Amygdala (tissue), 56 donors: ENCODE measurements at regions not wholly inside any gene's neighbourhood (a gene's known extent, or its start where the extent isn't known, plus 50 kb on each side); places are given as distances from the start of the nearest gene placed in this dataset.
"Not testable (repeated sequence)": the region's sequence is repeated elsewhere in the genome, so short reads cannot be mapped to it uniquely, and the experiment has no call there.

Experiments used
- DNase-seq, 56 donors: peaks; one replicate each; lab custom pipeline; 2025; lab: John Stamatoyannopoulos, UW

- DNase-seq: no peak
Observed at GRCh38 chr1:101185421-101185820, 51.4 kb upstream of the S1PR1 start.

GRCh38 chr1:101183388-101183699, 53.5 kb upstream of the S1PR1 start:
- DNase-seq: no peak

GRCh38 chr1:101182627-101183387, 54.0 kb upstream of the S1PR1 start:
- DNase-seq: no peak

- DNase-seq: no peak
Observed at GRCh38 chr1:101181930-101182329, 54.9 kb upstream of the S1PR1 start.

GRCh38 chr1:101178688-101179491, 57.9 kb upstream of the S1PR1 start:
- DNase-seq: no peak

GRCh38 chr1:101178341-101178687, 58.5 kb upstream of the S1PR1 start:
- DNase-seq: no peak

GRCh38 chr1:101175886-101176285, 60.9 kb upstream of the S1PR1 start:
- no peak for DNase-seq

- DNase-seq: no peak
Observed at GRCh38 chr1:101175466-101175865, 61.4 kb upstream of the S1PR1 start.

GRCh38 chr1:101174722-101175121, 62.1 kb upstream of the S1PR1 start:
- no peak for DNase-seq

GRCh38 chr1:101174298-101174697, 62.5 kb upstream of the S1PR1 start:
- not testable (repeated sequence) for DNase-seq

- DNase-seq: no peak
Observed at GRCh38 chr1:101170506-101171050, 66.2 kb upstream of the S1PR1 start.

GRCh38 chr1:101167891-101168290, 68.9 kb upstream of the S1PR1 start:
- no peak for DNase-seq

- no peak for DNase-seq
Observed at GRCh38 chr1:101166583-101167120, 70.2 kb upstream of the S1PR1 start.

- no peak for DNase-seq
Observed at GRCh38 chr1:101165954-101166353, 70.9 kb upstream of the S1PR1 start.

- no peak for DNase-seq
Observed at GRCh38 chr1:101165532-101165931, 71.3 kb upstream of the S1PR1 start.

GRCh38 chr1:101164776-101165175, 72.0 kb upstream of the S1PR1 start:
- no peak for DNase-seq

- DNase-seq: no peak
Observed at GRCh38 chr1:101162736-101163735, 73.8 kb upstream of the S1PR1 start.

GRCh38 chr1:101162300-101162699, 74.5 kb upstream of the S1PR1 start:
- DNase-seq: no peak

GRCh38 chr1:101161619-101162018, 75.2 kb upstream of the S1PR1 start:
- no peak for DNase-seq

- no peak for DNase-seq
Observed at GRCh38 chr1:101158424-101158823, 78.4 kb upstream of the S1PR1 start.
